ENCODE measurements at regions not wholly inside any gene's neighbourhood (a gene's known extent, or its start where the extent isn't known, plus 50 kb on each side); places are given as distances from the start of the nearest gene placed in this dataset.

DNA sequence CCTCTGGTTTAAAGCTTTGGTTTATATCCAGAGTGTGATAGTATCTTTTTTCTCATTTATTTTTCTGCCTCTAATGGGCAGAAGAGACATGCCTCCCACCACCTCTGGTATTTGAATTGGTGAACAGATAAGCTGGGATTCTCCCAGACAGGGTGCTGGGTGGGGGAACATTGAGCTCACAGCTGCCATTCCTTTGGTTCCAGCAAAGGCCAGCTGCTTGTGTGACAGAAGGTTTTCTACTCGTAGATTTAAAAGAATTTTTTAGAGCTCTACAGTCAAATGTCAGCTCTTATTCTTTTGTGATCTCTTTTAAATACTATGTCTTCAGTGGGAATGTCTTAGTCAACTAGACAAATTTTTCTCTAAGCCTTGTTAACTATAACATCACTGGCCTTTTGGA is 54.7 kb upstream of the ADAMTS16 start:
- TF ChIP-seq, protein P1, sequence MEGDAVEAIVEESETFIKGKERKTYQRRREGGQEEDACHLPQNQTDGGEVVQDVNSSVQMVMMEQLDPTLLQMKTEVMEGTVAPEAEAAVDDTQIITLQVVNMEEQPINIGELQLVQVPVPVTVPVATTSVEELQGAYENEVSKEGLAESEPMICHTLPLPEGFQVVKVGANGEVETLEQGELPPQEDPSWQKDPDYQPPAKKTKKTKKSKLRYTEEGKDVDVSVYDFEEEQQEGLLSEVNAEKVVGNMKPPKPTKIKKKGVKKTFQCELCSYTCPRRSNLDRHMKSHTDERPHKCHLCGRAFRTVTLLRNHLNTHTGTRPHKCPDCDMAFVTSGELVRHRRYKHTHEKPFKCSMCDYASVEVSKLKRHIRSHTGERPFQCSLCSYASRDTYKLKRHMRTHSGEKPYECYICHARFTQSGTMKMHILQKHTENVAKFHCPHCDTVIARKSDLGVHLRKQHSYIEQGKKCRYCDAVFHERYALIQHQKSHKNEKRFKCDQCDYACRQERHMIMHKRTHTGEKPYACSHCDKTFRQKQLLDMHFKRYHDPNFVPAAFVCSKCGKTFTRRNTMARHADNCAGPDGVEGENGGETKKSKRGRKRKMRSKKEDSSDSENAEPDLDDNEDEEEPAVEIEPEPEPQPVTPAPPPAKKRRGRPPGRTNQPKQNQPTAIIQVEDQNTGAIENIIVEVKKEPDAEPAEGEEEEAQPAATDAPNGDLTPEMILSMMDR (IDR thresholded peaks at IDR 0.05): no peak
- TF ChIP-seq POLR2A (IDR thresholded peaks at IDR 0.05): no peak
